ENCODE measurements at regions not wholly inside any gene's neighbourhood (a gene's known extent, or its start where the extent isn't known, plus 50 kb on each side); places are given as distances from the start of the nearest gene placed in this dataset.

- Histone ChIP-seq H2BK120ac (ENCODE audit: insufficient read depth, low read length, poor library complexity) (no peak overlapping the region), H3K4me2 (ENCODE audit: low read length) (no peak overlapping the region), H3K4ac (ENCODE audit: low read depth, low read length) (no peak overlapping the region), H2BK12ac (ENCODE audit: low read length) (no peak overlapping the region), H3K4me1 (ENCODE audit: control insufficient read depth in 1 of 2, insufficient read depth in 2 of 2, low read length in 2 of 2) (no peaks in the 10 kb centered on the region), H4K8ac (ENCODE audit: low read depth, low read length) (no peak overlapping the region), H3K27me3 (ENCODE audit: insufficient read depth, low read length) (no peaks in the 10 kb centered on the region), H3K79me1 (ENCODE audit: low read length) (no peaks in the 10 kb centered on the region), H2AK5ac (ENCODE audit: low read length) (no peak overlapping the region), H4K91ac (ENCODE audit: low read depth, low read length) (no peak overlapping the region), H3K18ac (ENCODE audit: low read length) (no peak overlapping the region), H3K23ac (ENCODE audit: low read length) (no peak overlapping the region), H3K9ac (ENCODE audit: low read length) (no peak overlapping the region), H4K12ac (ENCODE audit: low read depth, low read length) (no peak overlapping the region), H3K14ac (ENCODE audit: low read length) (no peak overlapping the region), H2BK5ac (ENCODE audit: low read depth, low read length, poor library complexity) (no peak overlapping the region), H3K9me3 (ENCODE audit: insufficient read depth, low read depth, low read length) (peaks cover 1% of the 10 kb centered on the region), H3K4me3 (ENCODE audit: low read depth, low read length) (no peak overlapping the region), H2AFZ (ENCODE audit: insufficient read depth, low read length, poor library complexity) (no peak overlapping the region), H3K36me3 (ENCODE audit: control insufficient read depth in 1 of 2, insufficient read depth in 2 of 2, low read length in 2 of 2) (no peaks in the 10 kb centered on the region), H3K79me2 (ENCODE audit: control insufficient read depth, insufficient read depth, low read length, poor library complexity) (no peaks in the 10 kb centered on the region), H3K27ac (ENCODE audit: low read depth, low read length) (no peak overlapping the region)
- no CpG with 5 or more reads among the region's 3 CpGs for WGBS (ENCODE audit: extremely low coverage, insufficient coverage, insufficient read length)
- DNase-seq = no peak
Observed at GRCh38 chr3:135805752-135806151, 159.8 kb upstream of the PPP2R3A start.

- Histone ChIP-seq H3K27me3 (ENCODE audit: insufficient read depth, low read length) (no peaks in the 10 kb centered on the region), H3K79me2 (ENCODE audit: control insufficient read depth, insufficient read depth, low read length, poor library complexity) (no peaks in the 10 kb centered on the region), H3K27ac (ENCODE audit: low read depth, low read length) (no peak overlapping the region), H4K91ac (ENCODE audit: low read depth, low read length) (no peak overlapping the region), H3K4ac (ENCODE audit: low read depth, low read length) (no peak overlapping the region), H3K9ac (ENCODE audit: low read length) (no peak overlapping the region), H4K8ac (ENCODE audit: low read depth, low read length) (no peak overlapping the region), H2BK5ac (ENCODE audit: low read depth, low read length, poor library complexity) (no peak overlapping the region), H2BK12ac (ENCODE audit: low read length) (no peak overlapping the region), H2AK5ac (ENCODE audit: low read length) (no peak overlapping the region), H3K4me1 (ENCODE audit: control insufficient read depth in 1 of 2, insufficient read depth in 2 of 2, low read length in 2 of 2) (no peaks in the 10 kb centered on the region), H2BK120ac (ENCODE audit: insufficient read depth, low read length, poor library complexity) (no peak overlapping the region), H3K4me3 (ENCODE audit: low read depth, low read length) (no peak overlapping the region), H4K12ac (ENCODE audit: low read depth, low read length) (no peak overlapping the region), H3K18ac (ENCODE audit: low read length) (no peak overlapping the region), H3K23ac (ENCODE audit: low read length) (no peak overlapping the region), H3K14ac (ENCODE audit: low read length) (no peak overlapping the region), H3K36me3 (ENCODE audit: control insufficient read depth in 1 of 2, insufficient read depth in 2 of 2, low read length in 2 of 2) (no peaks in the 10 kb centered on the region), H2AFZ (ENCODE audit: insufficient read depth, low read length, poor library complexity) (no peak overlapping the region), H3K79me1 (ENCODE audit: low read length) (no peaks in the 10 kb centered on the region), H3K9me3 (ENCODE audit: insufficient read depth, low read depth, low read length) (peaks cover 1% of the 10 kb centered on the region), H3K4me2 (ENCODE audit: low read length) (no peak overlapping the region)
- no peak for DNase-seq
- WGBS (ENCODE audit: extremely low coverage, insufficient coverage, insufficient read length) = no CpG with 5 or more reads among the region's 4 CpGs
Observed at GRCh38 chr3:135806317-135806716, 159.2 kb upstream of the PPP2R3A start.

- no CpG with 5 or more reads among the region's 1 CpG for WGBS (ENCODE audit: extremely low coverage, insufficient coverage, insufficient read length)
- no peak overlapping the region for H3K4me2 ChIP-seq (ENCODE audit: low read length)
- H4K12ac ChIP-seq (ENCODE audit: low read depth, low read length) = no peak overlapping the region
- no peaks in the 10 kb centered on the region for H3K27me3 ChIP-seq (ENCODE audit: insufficient read depth, low read length)
- no peaks in the 10 kb centered on the region for H3K36me3 ChIP-seq (ENCODE audit: control insufficient read depth in 1 of 2, insufficient read depth in 2 of 2, low read length in 2 of 2)
- H4K8ac ChIP-seq (ENCODE audit: low read depth, low read length) = no peak overlapping the region
- H3K79me2 ChIP-seq (ENCODE audit: control insufficient read depth, insufficient read depth, low read length, poor library complexity) = no peaks in the 10 kb centered on the region
- H3K79me1 ChIP-seq (ENCODE audit: low read length) = no peaks in the 10 kb centered on the region
- H3K14ac ChIP-seq (ENCODE audit: low read length) = no peak overlapping the region
- H2AFZ ChIP-seq (ENCODE audit: insufficient read depth, low read length, poor library complexity) = no peak overlapping the region
- peaks cover 1% of the 10 kb centered on the region for H3K9me3 ChIP-seq (ENCODE audit: insufficient read depth, low read depth, low read length)
- H2BK120ac ChIP-seq (ENCODE audit: insufficient read depth, low read length, poor library complexity) = no peak overlapping the region
- DNase-seq = no peak
- H2BK5ac ChIP-seq (ENCODE audit: low read depth, low read length, poor library complexity) = no peak overlapping the region
- no peak overlapping the region for H2BK12ac ChIP-seq (ENCODE audit: low read length)
- no peak overlapping the region for H4K91ac ChIP-seq (ENCODE audit: low read depth, low read length)
- H3K27ac ChIP-seq (ENCODE audit: low read depth, low read length) = no peak overlapping the region
- no peaks in the 10 kb centered on the region for H3K4me1 ChIP-seq (ENCODE audit: control insufficient read depth in 1 of 2, insufficient read depth in 2 of 2, low read length in 2 of 2)
- H2AK5ac ChIP-seq (ENCODE audit: low read length) = no peak overlapping the region
- no peak overlapping the region for H3K4me3 ChIP-seq (ENCODE audit: low read depth, low read length)
- H3K9ac ChIP-seq (ENCODE audit: low read length) = no peak overlapping the region
- H3K4ac ChIP-seq (ENCODE audit: low read depth, low read length) = no peak overlapping the region
- no peak overlapping the region for H3K18ac ChIP-seq (ENCODE audit: low read length)
- H3K23ac ChIP-seq (ENCODE audit: low read length) = no peak overlapping the region
Observed at GRCh38 chr3:135807879-135808278, 157.6 kb upstream of the PPP2R3A start.

GRCh38 chr3:135809021-135809634, 156.4 kb upstream of the PPP2R3A start:
- Histone ChIP-seq H3K14ac (ENCODE audit: low read length) (no peak overlapping the region), H3K18ac (ENCODE audit: low read length) (no peak overlapping the region), H2BK12ac (ENCODE audit: low read length) (no peak overlapping the region), H3K27me3 (ENCODE audit: insufficient read depth, low read length) (no peaks in the 10 kb centered on the region), H3K79me1 (ENCODE audit: low read length) (no peaks in the 10 kb centered on the region), H2AK5ac (ENCODE audit: low read length) (no peak overlapping the region), H2BK120ac (ENCODE audit: insufficient read depth, low read length, poor library complexity) (no peak overlapping the region), H4K12ac (ENCODE audit: low read depth, low read length) (no peak overlapping the region), H3K36me3 (ENCODE audit: control insufficient read depth in 1 of 2, insufficient read depth in 2 of 2, low read length in 2 of 2) (no peaks in the 10 kb centered on the region), H3K4me1 (ENCODE audit: control insufficient read depth in 1 of 2, insufficient read depth in 2 of 2, low read length in 2 of 2) (no peaks in the 10 kb centered on the region), H3K79me2 (ENCODE audit: control insufficient read depth, insufficient read depth, low read length, poor library complexity) (no peaks in the 10 kb centered on the region), H3K27ac (ENCODE audit: low read depth, low read length) (no peak overlapping the region), H3K4ac (ENCODE audit: low read depth, low read length) (no peak overlapping the region), H3K9me3 (ENCODE audit: insufficient read depth, low read depth, low read length) (no peaks in the 10 kb centered on the region), H3K23ac (ENCODE audit: low read length) (no peak overlapping the region), H2AFZ (ENCODE audit: insufficient read depth, low read length, poor library complexity) (no peak overlapping the region), H3K9ac (ENCODE audit: low read length) (no peak overlapping the region), H4K91ac (ENCODE audit: low read depth, low read length) (no peak overlapping the region), H4K8ac (ENCODE audit: low read depth, low read length) (no peak overlapping the region), H3K4me2 (ENCODE audit: low read length) (no peak overlapping the region), H2BK5ac (ENCODE audit: low read depth, low read length, poor library complexity) (no peak overlapping the region), H3K4me3 (ENCODE audit: low read depth, low read length) (no peak overlapping the region)
- no peak for DNase-seq
- WGBS (ENCODE audit: extremely low coverage, insufficient coverage, insufficient read length) = no CpG with 5 or more reads among the region's 4 CpGs

Measured in trophoblast cell (in vitro differentiated cells and primary cell).